ENCODE measurements at regions not wholly inside any gene's neighbourhood (a gene's known extent, or its start where the extent isn't known, plus 50 kb on each side); places are given as distances from the start of the nearest gene placed in this dataset.
A peak's percentile ranks its signal among the peaks of the same experiment; 100 is the strongest.

GRCh38 chr3:17995769-17996168 lies 253.3 kb upstream of the TBC1D5 start:
- no peaks in the 10 kb centered on the region for H3K4me1 ChIP-seq
- H3K27me3 ChIP-seq, result no peaks in the 10 kb centered on the region
- no peak for TF ChIP-seq Cebpa-rat (IDR thresholded peaks at IDR 0.05)
- peaks cover 32% of the 10 kb centered on the region for H3K9me3 ChIP-seq
- H3K36me3 ChIP-seq, result peaks cover 49% of the 10 kb centered on the region
- H3K4me3 ChIP-seq, result no peak overlapping the region
- H3K4me2 ChIP-seq, result no peak overlapping the region
- H3K27ac ChIP-seq, result no peak overlapping the region
- H4K20me1 ChIP-seq, result no peaks in the 10 kb centered on the region
- no peak overlapping the region for H3K9ac ChIP-seq

- no peak overlapping the region for H3K4me2 ChIP-seq
- no peak overlapping the region for H3K4me3 ChIP-seq
- no peak overlapping the region for H3K27ac ChIP-seq
- H3K27me3 ChIP-seq, result no peaks in the 10 kb centered on the region
- TF ChIP-seq Cebpa-rat (IDR thresholded peaks at IDR 0.05), result no peak
- no peaks in the 10 kb centered on the region for H4K20me1 ChIP-seq
- peaks cover 63% of the 10 kb centered on the region for H3K36me3 ChIP-seq
- peaks cover 48% of the 10 kb centered on the region for H3K9me3 ChIP-seq
- H3K4me1 ChIP-seq, result no peaks in the 10 kb centered on the region
- no peak overlapping the region for H3K9ac ChIP-seq
Observed at GRCh38 chr3:17994167-17994566, 251.7 kb upstream of the TBC1D5 start.

GRCh38 chr3:17990390-17990789 lies 248.0 kb upstream of the TBC1D5 start:
- Histone ChIP-seq H4K20me1 (no peaks in the 10 kb centered on the region), H3K9ac (no peak overlapping the region), H3K4me1 (peaks cover 32% of the 10 kb centered on the region), H3K27ac (no peak overlapping the region), H3K9me3 (peaks cover 63% of the 10 kb centered on the region), H3K4me2 (no peak overlapping the region), H3K27me3 (no peaks in the 10 kb centered on the region), H3K4me3 (no peak overlapping the region), H3K36me3 (peaks cover 77% of the 10 kb centered on the region)
- TF ChIP-seq Cebpa-rat (IDR thresholded peaks at IDR 0.05), result no peak

GRCh38 chr3:17986348-17986816 lies 244.0 kb upstream of the TBC1D5 start:
- Histone ChIP-seq H3K27ac (peak overlapping the region; percentile 96), H3K36me3 (peaks cover 42% of the 10 kb centered on the region), H3K9ac (peak overlapping the region; percentile 82), H3K4me2 (peak overlapping the region; percentile 82), H3K27me3 (no peaks in the 10 kb centered on the region), H3K4me3 (0 out of 2 replicates have a peak overlapping the region, but pooled peaks have one; percentile 1), H3K4me1 (peaks cover 68% of the 10 kb centered on the region), H3K9me3 (peaks cover 37% of the 10 kb centered on the region), H4K20me1 (no peaks in the 10 kb centered on the region)
- no peak for TF ChIP-seq Cebpa-rat (IDR thresholded peaks at IDR 0.05)

- Histone ChIP-seq H3K4me3 (peak overlapping the region; percentile 1; the same call in 1 of the 2 replicates), H3K36me3 (peaks cover 36% of the 10 kb centered on the region), H4K20me1 (no peaks in the 10 kb centered on the region), H3K4me2 (peak overlapping the region; percentile 82), H3K27me3 (no peaks in the 10 kb centered on the region), H3K4me1 (peaks cover 74% of the 10 kb centered on the region), H3K9me3 (peaks cover 32% of the 10 kb centered on the region), H3K9ac (peak overlapping the region; percentile 82), H3K27ac (peak overlapping the region; percentile 96)
- no peak for TF ChIP-seq Cebpa-rat (IDR thresholded peaks at IDR 0.05)
Observed at GRCh38 chr3:17985658-17986347, 243.4 kb upstream of the TBC1D5 start.

- H3K4me1 ChIP-seq, result peaks cover 97% of the 10 kb centered on the region
- H3K4me3 ChIP-seq, result peak overlapping the region; percentile 60
Observed at GRCh38 chr3:17983106-17983505, 240.7 kb upstream of the TBC1D5 start.

GRCh38 chr3:17982211-17982880 lies 239.9 kb upstream of the TBC1D5 start:
- H3K9me3 ChIP-seq, result no peaks in the 10 kb centered on the region
- peak overlapping the region; percentile 82 for H3K4me2 ChIP-seq
- peak overlapping the region; percentile 60 for H3K4me3 ChIP-seq
- peaks cover 97% of the 10 kb centered on the region for H3K4me1 ChIP-seq
- H4K20me1 ChIP-seq, result no peaks in the 10 kb centered on the region
- H3K27me3 ChIP-seq, result no peaks in the 10 kb centered on the region
- peak overlapping the region; percentile 96 for H3K27ac ChIP-seq
- TF ChIP-seq Cebpa-rat (IDR thresholded peaks at IDR 0.05), result no peak
- H3K9ac ChIP-seq, result peak overlapping the region; percentile 82
- H3K36me3 ChIP-seq, result peaks cover 2% of the 10 kb centered on the region; the same call in 1 of the 2 replicates

More at GRCh38 chr3:17983106-17983505, 240.7 kb upstream of the TBC1D5 start:
- Histone ChIP-seq H3K9me3 (peaks cover 5% of the 10 kb centered on the region; the same call in 1 of the 2 replicates), H3K27ac (peak overlapping the region; percentile 96), H3K36me3 (peaks cover 9% of the 10 kb centered on the region), H3K9ac (peak overlapping the region; percentile 82), H3K27me3 (no peaks in the 10 kb centered on the region), H3K4me2 (peak overlapping the region; percentile 82), H4K20me1 (no peaks in the 10 kb centered on the region)
- TF ChIP-seq Cebpa-rat (IDR thresholded peaks at IDR 0.05), result peak; percentile 95

- Histone ChIP-seq H3K4me3 (peak overlapping the region; percentile 60), H3K4me1 (peaks cover 97% of the 10 kb centered on the region), H3K27me3 (no peaks in the 10 kb centered on the region), H3K4me2 (peak overlapping the region; percentile 82), H3K9me3 (no peaks in the 10 kb centered on the region), H3K36me3 (no peaks in the 10 kb centered on the region), H4K20me1 (no peaks in the 10 kb centered on the region), H3K9ac (peak overlapping the region; percentile 88), H3K27ac (peak overlapping the region; percentile 96)
- TF ChIP-seq Cebpa-rat (IDR thresholded peaks at IDR 0.05), result no peak
Observed at GRCh38 chr3:17980863-17981262, 238.4 kb upstream of the TBC1D5 start.

- no peak for TF ChIP-seq Cebpa-rat (IDR thresholded peaks at IDR 0.05)
- peaks cover 3% of the 10 kb centered on the region; the same call in 1 of the 2 replicates for H3K9me3 ChIP-seq
- H3K4me3 ChIP-seq, result peak overlapping the region; percentile 60
- H3K27me3 ChIP-seq, result no peaks in the 10 kb centered on the region
- H3K27ac ChIP-seq, result peak overlapping the region; percentile 96
- H3K4me2 ChIP-seq, result peak overlapping the region; percentile 82
- peaks cover 93% of the 10 kb centered on the region for H3K4me1 ChIP-seq
- H3K9ac ChIP-seq, result peak overlapping the region; percentile 88
- H3K36me3 ChIP-seq, result 0 out of 2 replicates have a peak, but pooled peaks cover 3% of the 10 kb centered on the region
- H4K20me1 ChIP-seq, result no peaks in the 10 kb centered on the region
Observed at GRCh38 chr3:17979911-17980310, 237.5 kb upstream of the TBC1D5 start.

GRCh38 chr3:17979252-17979651 lies 236.8 kb upstream of the TBC1D5 start:
- no peak for TF ChIP-seq Cebpa-rat (IDR thresholded peaks at IDR 0.05)
- Histone ChIP-seq H4K20me1 (no peaks in the 10 kb centered on the region), H3K4me1 (peaks cover 87% of the 10 kb centered on the region), H3K4me3 (peak overlapping the region; percentile 60), H3K27ac (peak overlapping the region; percentile 96), H3K9ac (peak overlapping the region; percentile 88), H3K9me3 (peaks cover 7% of the 10 kb centered on the region; the same call in 1 of the 2 replicates), H3K4me2 (peak overlapping the region; percentile 82), H3K27me3 (no peaks in the 10 kb centered on the region), H3K36me3 (0 out of 2 replicates have a peak, but pooled peaks cover 3% of the 10 kb centered on the region)
